A549 (cell line): ENCODE measurements at regions not wholly inside any gene's neighbourhood (a gene's known extent, or its start where the extent isn't known, plus 50 kb on each side); places are given as distances from the start of the nearest gene placed in this dataset.

Source experiments
- ATAC-seq, 2 experiments: fragments of 200-7000 bp in 1 of 2; fragments of >200 bp in 1 of 2; cut with Nextera tagmentation in 1 of 2; cut with Tn5 transposase in 1 of 2; 3 replicates each; pipeline versions ENCODE4 v1.8.0 to v1.9.1; 2018 to 2020; ENCODE audit warnings: mild to moderate bottlenecking in 1 of 2, moderate library complexity in 1 of 2
- CTCF ChIA-PET: fragments of 300-600 bp; sonication (Branson Sonifier 250); formaldehyde crosslinking; extraction: SDS; loops from one replicate; lab custom pipeline; 2021; ENCODE audit warnings: antibody characterized with exemption, inconsistent platforms; lab: Yijun Ruan, JAX
- POLR2A ChIA-PET: fragments of 350-600 bp; formaldehyde crosslinking; extraction: SDS; loops from one replicate; lab custom pipeline; 2021; ENCODE audit warnings: antibody characterized with exemption, inconsistent platforms; lab: Yijun Ruan, JAX
- DNase-seq, 2 experiments: peaks; one replicate each; pipeline versions ENCODE4 v3.0.0 to v3.0.0-alpha.2; 2011 to 2016; ENCODE audit warnings: low read depth in 1 of 2, low spot score in 1 of 2
- FAIRE-seq: peaks from 2 replicates; lab custom pipeline; 2011; peaks lifted over from hg19 to GRCh38; lab: Jason Lieb, UNC
- H3K27ac ChIP-seq, 2 experiments: fragments of >200 bp; sonication (Bioruptor Twin); formaldehyde crosslinking; 3 replicates each; pipeline ENCODE4 v1.5.1; 2016 to 2017
- H3K4me1 ChIP-seq: fragments of >200 bp; sonication (Bioruptor Twin); formaldehyde crosslinking; 3 replicates; pipeline ENCODE4 v1.6.1; 2016
- H3K4me2 ChIP-seq: fragments of >200 bp; sonication (Bioruptor Twin); formaldehyde crosslinking; 3 replicates; pipeline ENCODE4 v1.6.1; 2016
- H3K4me3 ChIP-seq: fragments of >200 bp; sonication (Bioruptor Twin); formaldehyde crosslinking; 3 replicates; pipeline ENCODE4 v1.5.1; 2016
- H3K9me3 ChIP-seq: fragments of >200 bp; sonication (Bioruptor Twin); formaldehyde crosslinking; 3 replicates; pipeline ENCODE4 v1.6.1; 2016
- BCL3 ChIP-seq: fragments of >200 bp; sonication (Bioruptor Twin); formaldehyde crosslinking; IDR thresholded peaks from 3 replicates; pipeline ENCODE4 v1.6.1; 2016
- BHLHE40 ChIP-seq: IDR thresholded peaks from 2 replicates; pipeline ENCODE4 v1.6.1; 2012; ENCODE audit warnings: low read depth, low read length, inconsistent platforms
- CBX8 ChIP-seq: fragments of 200-600 bp; sonication (generic); IDR thresholded peaks from 2 replicates; pipeline ENCODE4 v1.6.1; 2016
- CEBPB ChIP-seq, 2 experiments: fragments of >200 bp in 1 of 2; sonication (Bioruptor Twin) in 1 of 2; formaldehyde crosslinking in 1 of 2; IDR thresholded peaks; 2 replicates each; pipeline ENCODE4 v1.6.1; 2012 to 2016
- CHD4 ChIP-seq: fragments of 200-600 bp; sonication (generic); IDR thresholded peaks from 2 replicates; pipeline ENCODE4 v1.6.1; 2016; ENCODE audit warnings: antibody characterized with exemption, mild to moderate bottlenecking, borderline replicate concordance
- E2F6 ChIP-seq: IDR thresholded peaks from 2 replicates; pipeline ENCODE4 v1.6.1; 2012; ENCODE audit warnings: low read depth, borderline replicate concordance
- ELK1 ChIP-seq: fragments of 150-350 bp; IDR thresholded peaks from 2 replicates; pipeline ENCODE4 v1.6.1; 2014; ENCODE audit warnings: low read depth, mild to moderate bottlenecking, low read length
- EP300 ChIP-seq, 2 experiments: fragments of >200 bp; sonication (Bioruptor Twin); formaldehyde crosslinking; IDR thresholded peaks; 2 replicates in 1 of 2; 3 replicates in 1 of 2; pipeline ENCODE4 v1.6.1; 2016 to 2017
- FOSB ChIP-seq: fragments of 250-450 bp; sonication (Bioruptor Pico); IDR thresholded peaks from 2 replicates; pipeline ENCODE4 v1.5.0; 2020; ENCODE audit warnings: mild to moderate bottlenecking, moderate library complexity
- FOSL2 ChIP-seq, 2 experiments: fragments of 450-650 bp in 1 of 2; fragments of >200 bp in 1 of 2; sonication (Bioruptor Twin) in 1 of 2; formaldehyde crosslinking; IDR thresholded peaks; 2 replicates each; pipeline versions ENCODE4 v1.5.0 to v1.6.1; 2016 to 2020; ENCODE audit warnings: mild to moderate bottlenecking in 1 of 2, moderate library complexity in 1 of 2
- HDAC2 ChIP-seq: fragments of 200-600 bp; sonication (generic); IDR thresholded peaks from 2 replicates; pipeline ENCODE4 v1.6.1; 2016
- HES2 ChIP-seq: fragments of >200 bp; sonication (Bioruptor Twin); formaldehyde crosslinking; IDR thresholded peaks from 2 replicates; pipeline ENCODE4 v1.6.1; 2016
- HOXA7 ChIP-seq: fragments of 250-450 bp; sonication (Bioruptor Pico); IDR thresholded peaks from 2 replicates; pipeline ENCODE4 v1.5.0; 2020; ENCODE audit warnings: mild to moderate bottlenecking, moderate library complexity
- HOXB5 ChIP-seq: fragments of 250-450 bp; sonication (Bioruptor Pico); IDR thresholded peaks from 2 replicates; pipeline ENCODE4 v1.5.0; 2020; ENCODE audit warnings: mild to moderate bottlenecking, moderate library complexity
- JUNB ChIP-seq: fragments of >200 bp; sonication (Bioruptor Twin); formaldehyde crosslinking; IDR thresholded peaks from 2 replicates; pipeline ENCODE4 v1.6.1; 2016
- KDM5A ChIP-seq: fragments of 200-600 bp; sonication (generic); IDR thresholded peaks from 2 replicates; pipeline ENCODE4 v1.6.1; 2016; ENCODE audit warnings: antibody characterized with exemption, mild to moderate bottlenecking
- MAFK ChIP-seq: fragments of 450-650 bp; IDR thresholded peaks from 2 replicates; pipeline ENCODE4 v1.6.1; 2014; ENCODE audit not compliant: partially characterized antibody
- MYC ChIP-seq: IDR thresholded peaks from 2 replicates; pipeline ENCODE4 v1.6.1; 2012; ENCODE audit warnings: mild to moderate bottlenecking, inconsistent platforms, low read length, improper control_type of control experiment, borderline replicate concordance
- NPAS2 ChIP-seq: fragments of 250-450 bp; sonication (Bioruptor Pico); IDR thresholded peaks from 2 replicates; pipeline ENCODE4 v1.8.0; 2022; ENCODE audit warnings: mild to moderate bottlenecking, moderate library complexity, borderline replicate concordance
- NR3C1 ChIP-seq: fragments of >200 bp; sonication (Bioruptor Twin); formaldehyde crosslinking; IDR thresholded peaks from 3 replicates; pipeline ENCODE4 v1.6.1; 2017
- PBX3 ChIP-seq: IDR thresholded peaks from 2 replicates; pipeline ENCODE4 v1.6.1; 2012
- POLR2A ChIP-seq: IDR thresholded peaks from 2 replicates; pipeline ENCODE4 v1.6.1; 2012; ENCODE audit warnings: mild to moderate bottlenecking, low read length
- RAD21 ChIP-seq, 2 experiments: fragments of >200 bp in 1 of 2; sonication (Bioruptor Twin) in 1 of 2; formaldehyde crosslinking in 1 of 2; IDR thresholded peaks in 1 of 2; conservative IDR thresholded peaks in 1 of 2; 2 replicates in 1 of 2; 3 replicates in 1 of 2; pipeline ENCODE4 v1.6.1; 2012 to 2018; ENCODE audit warnings: inconsistent platforms in 1 of 2
- RFX5 ChIP-seq: fragments of 450-650 bp; IDR thresholded peaks from 2 replicates; pipeline ENCODE4 v1.7.1; 2014; ENCODE audit warnings: antibody characterized with exemption, mild to moderate bottlenecking, moderate library complexity
- RNF2 ChIP-seq: fragments of 200-600 bp; sonication (generic); IDR thresholded peaks from 2 replicates; pipeline ENCODE4 v1.6.1; 2016; ENCODE audit warnings: low read depth, mild to moderate bottlenecking, antibody characterized with exemption, moderate library complexity, borderline replicate concordance
- SREBF2 ChIP-seq: fragments of 450-650 bp; IDR thresholded peaks from 2 replicates; pipeline ENCODE4 v1.6.1; 2014; ENCODE audit warnings: mild to moderate bottlenecking, moderate library complexity
- USF2 ChIP-seq: fragments of 450-650 bp; IDR thresholded peaks from 2 replicates; pipeline ENCODE4 v1.6.1; 2014; ENCODE audit warnings: antibody characterized with exemption
- ZNF302 ChIP-seq: fragments of 250-450 bp; sonication (Bioruptor Pico); IDR thresholded peaks from 2 replicates; pipeline ENCODE4 v1.9.0; 2021; ENCODE audit warnings: inconsistent platforms, mild to moderate bottlenecking, moderate library complexity
- ZSCAN20 ChIP-seq: fragments of 250-450 bp; sonication (Bioruptor Pico); IDR thresholded peaks from 2 replicates; pipeline ENCODE4 v1.8.0; 2022; ENCODE audit warnings: mild to moderate bottlenecking, moderate library complexity
- WGBS: methylation state at CpG from one replicate; pipeline ENCODE4 v1.1.6; 2017; ENCODE audit errors: missing lambda C conversion rate; 5-methylcytosine and 5-hydroxymethylcytosine counted together

- ChIA-PET POLR2A (no interaction called here), CTCF (interaction anchor here (0.6 kb wide), 1 partner anchor 12 kb away, joined by 4 read pairs; no protein-coding TSS in a partner anchor)
- TF ChIP-seq USF2 (no peak), JUNB (no peak), HOXA7 (CRISPR knock-in tag) (no peak), CEBPB (IDR thresholded peaks at IDR 0.05) (no peak), MYC (no peak), FOSL2 (IDR thresholded peaks at IDR 0.05) (no peak), FOSL2 (CRISPR knock-in tag; IDR thresholded peaks at IDR 0.05) (no peak), POLR2A (no peak), PBX3 (no peak), RFX5 (no peak), EP300 (IDR thresholded peaks at IDR 0.05) (no peak), KDM5A (no peak), E2F6 (no peak), HOXB5 (CRISPR knock-in tag) (no peak), HES2 (no peak), NPAS2 (no peak), NR3C1 (no peak)
- TF ChIP-seq, all 56 proteins: peak for 0
- DNase-seq (no peak), FAIRE-seq (no peak), ATAC-seq (no peak)
- 88% methylated on average over 4 of the region's 4 CpGs for WGBS
- H3K4me1 ChIP-seq: 0 out of 3 replicates have a peak, but pooled peaks cover 2% of the 10 kb centered on the region
- H3K27ac ChIP-seq: no peak overlapping the region
- H3K9me3 ChIP-seq: no peaks in the 10 kb centered on the region
- H3K4me2 ChIP-seq: no peak overlapping the region
- no peak overlapping the region for H3K4me3 ChIP-seq
Measured at GRCh38 chr12:68497107-68497506, 113.6 kb upstream of the RAP1B start.

- FAIRE-seq (no peak), DNase-seq (peak in 1 of 2 experiments; percentile 7), ATAC-seq (no peak)
- no peak for TF ChIP-seq NPAS2
- TF ChIP-seq HDAC2: no peak
- no peak for TF ChIP-seq CHD4
- TF ChIP-seq RNF2: no peak
- TF ChIP-seq NR3C1: no peak
- no peak for TF ChIP-seq ELK1
- TF ChIP-seq HOXB5 (CRISPR knock-in tag): no peak
- no peak for TF ChIP-seq ZSCAN20 (CRISPR knock-in tag)
- TF ChIP-seq POLR2A: no peak
- no peak for TF ChIP-seq ZNF302 (CRISPR knock-in tag)
- no peak for TF ChIP-seq SREBF2
- TF ChIP-seq HES2: no peak
- no peak for TF ChIP-seq CBX8
- no peak for TF ChIP-seq RFX5
- TF ChIP-seq FOSB (CRISPR knock-in tag): no peak
- no peak for TF ChIP-seq MAFK
- TF ChIP-seq RAD21 (conservative IDR thresholded peaks at IDR 0.05 in 1 of 2, IDR thresholded peaks at IDR 0.05 in 1 of 2): no peak
- TF ChIP-seq BHLHE40: no peak
- no peak for TF ChIP-seq BCL3
- ChIA-PET CTCF (interaction anchor here (0.6 kb wide), 1 partner anchor 13 kb away, joined by 4 read pairs; no protein-coding TSS in a partner anchor), POLR2A (no interaction called here)
- no peaks in the 10 kb centered on the region for H3K9me3 ChIP-seq
- no peak overlapping the region for H3K4me2 ChIP-seq
- 0 out of 3 replicates have a peak, but pooled peaks cover 2% of the 10 kb centered on the region for H3K4me1 ChIP-seq
- H3K4me3 ChIP-seq: no peak overlapping the region
- H3K27ac ChIP-seq: no peak overlapping the region
- WGBS: 21% methylated on average over 3 of the region's 3 CpGs
Measured at GRCh38 chr12:68497702-68498101, 113.0 kb upstream of the RAP1B start.
